Neutrophil (primary cell): ENCODE measurements at regions not wholly inside any gene's neighbourhood (a gene's known extent, or its start where the extent isn't known, plus 50 kb on each side); places are given as distances from the start of the nearest gene placed in this dataset.
"Not testable (repeated sequence)": the region's sequence is repeated elsewhere in the genome, so short reads cannot be mapped to it uniquely, and the experiment has no call there.

ENCODE experiments used
- H3K27ac ChIP-seq: fragments of 200-600 bp; sonication (generic); 2 replicates; pipeline ENCODE4 v1.5.1; 2016; ENCODE audit warnings: mild to moderate bottlenecking, moderate library complexity
- H3K27me3 ChIP-seq: fragments of 200-600 bp; sonication (generic); 2 replicates; pipeline ENCODE4 v1.6.0; 2016; ENCODE audit warnings: mild to moderate bottlenecking
- H3K36me3 ChIP-seq: fragments of 200-600 bp; sonication (generic); 2 replicates; pipeline ENCODE4 v1.5.1; 2017
- H3K4me1 ChIP-seq, 2 experiments: fragments of 200-600 bp in 1 of 2; sonication (generic) in 1 of 2; 1 replicate in 1 of 2; 2 replicates in 1 of 2; pipeline versions ENCODE4 v1.5.1 to v1.6.1; 2013 to 2016; ENCODE audit warnings: low read depth in 1 of 2, low read length in 1 of 2, mild to moderate bottlenecking in 1 of 2, moderate library complexity in 1 of 2; ENCODE audit not compliant: control insufficient read depth in 1 of 2, insufficient read depth in 1 of 2
- H3K4me3 ChIP-seq, 2 experiments: fragments of 200-600 bp in 1 of 2; sonication (generic) in 1 of 2; 1 replicate in 1 of 2; 2 replicates in 1 of 2; pipeline ENCODE4 v1.5.1; 2013 to 2016; ENCODE audit warnings: low read depth in 1 of 2, low read length in 1 of 2, mild to moderate bottlenecking in 1 of 2, moderate library complexity in 1 of 2
- H3K9me3 ChIP-seq: fragments of 200-600 bp; sonication (generic); 2 replicates; pipeline ENCODE4 v1.5.1; 2016
- CTCF ChIP-seq: fragments of 200-600 bp; sonication (generic); IDR thresholded peaks from 2 replicates; pipeline ENCODE4 v1.5.1; 2016; ENCODE audit warnings: antibody characterized with exemption

GRCh38 chr22:47402876-47403525 lies 640.6 kb downstream of the TBC1D22A start:
- Histone ChIP-seq H3K36me3 (no peaks in the 10 kb centered on the region), H3K27ac (no peak overlapping the region), H3K4me1 (no peaks in the 10 kb centered on the region), H3K27me3 (no peaks in the 10 kb centered on the region), H3K4me3 (no peak overlapping the region), H3K9me3 (no peaks in the 10 kb centered on the region)
- no peak for TF ChIP-seq CTCF

GRCh38 chr22:47401976-47402770 lies 639.7 kb downstream of the TBC1D22A start:
- no peaks in the 10 kb centered on the region for H3K36me3 ChIP-seq
- no peaks in the 10 kb centered on the region for H3K27me3 ChIP-seq
- no peak overlapping the region for H3K27ac ChIP-seq
- H3K9me3 ChIP-seq: no peaks in the 10 kb centered on the region
- H3K4me1 ChIP-seq: no peaks in the 10 kb centered on the region
- H3K4me3 ChIP-seq: no peak overlapping the region
- TF ChIP-seq CTCF: no peak

- Histone ChIP-seq H3K36me3 (no peaks in the 10 kb centered on the region), H3K4me1 (no peaks in the 10 kb centered on the region), H3K27me3 (no peaks in the 10 kb centered on the region), H3K27ac (no peak overlapping the region), H3K9me3 (no peaks in the 10 kb centered on the region), H3K4me3 (no peak overlapping the region)
- TF ChIP-seq CTCF: no peak
Observed at GRCh38 chr22:47401592-47401898, 639.1 kb downstream of the TBC1D22A start.

- TF ChIP-seq CTCF: no peak
- Histone ChIP-seq H3K27ac (no peak overlapping the region), H3K4me3 (no peak overlapping the region), H3K27me3 (no peaks in the 10 kb centered on the region), H3K36me3 (no peaks in the 10 kb centered on the region), H3K4me1 (no peaks in the 10 kb centered on the region), H3K9me3 (no peaks in the 10 kb centered on the region)
Observed at GRCh38 chr22:47400701-47401591, 638.5 kb downstream of the TBC1D22A start.

- not testable (repeated sequence) for H3K27me3 ChIP-seq, H3K27ac ChIP-seq, H3K9me3 ChIP-seq, H3K36me3 ChIP-seq, H3K4me1 ChIP-seq, H3K4me3 ChIP-seq
Observed at GRCh38 chr22:47400131-47400530, 637.7 kb downstream of the TBC1D22A start.
